Liver (tissue), 3 donors: ENCODE measurements at regions not wholly inside any gene's neighbourhood (a gene's known extent, or its start where the extent isn't known, plus 50 kb on each side); places are given as distances from the start of the nearest gene placed in this dataset.

Experiments used
- ATF3 ChIP-seq: IDR thresholded peaks from 2 replicates; pipeline ENCODE4 v1.6.1; 2016; ENCODE audit warnings: antibody characterized with exemption
- CTCF ChIP-seq: fragments of 150-350 bp; IDR thresholded peaks from 2 replicates; pipeline ENCODE4 v1.5.1; 2017; ENCODE audit warnings: improper control_type of control experiment, low read depth, low read length; ENCODE audit not compliant: missing input control
- FOXA1 ChIP-seq: IDR thresholded peaks from 2 replicates; pipeline ENCODE4 v1.6.1; 2016; ENCODE audit warnings: antibody characterized with exemption
- GABPA ChIP-seq, 2 donors: IDR thresholded peaks in 1 of 2; conservative IDR thresholded peaks in 1 of 2; 2 replicates each; pipeline ENCODE4 v1.6.1; 2016; ENCODE audit warnings: antibody characterized with exemption in 2 of 2, mild to moderate bottlenecking in 1 of 2, moderate library complexity in 1 of 2
- HNF4G ChIP-seq: IDR thresholded peaks from 2 replicates; pipeline ENCODE4 v1.6.1; 2016; ENCODE audit warnings: antibody characterized with exemption
- JUND ChIP-seq, 2 donors: IDR thresholded peaks; 2 replicates each; pipeline ENCODE4 v1.6.1; 2016; ENCODE audit warnings: antibody characterized with exemption in 2 of 2
- MAX ChIP-seq: IDR thresholded peaks from 2 replicates; pipeline ENCODE4 v1.6.1; 2016; ENCODE audit warnings: antibody characterized with exemption
- RAD21 ChIP-seq, 2 donors: IDR thresholded peaks; 2 replicates each; pipeline ENCODE4 v1.6.1; 2016; ENCODE audit warnings: antibody characterized with exemption in 2 of 2, mild to moderate bottlenecking in 2 of 2
- REST ChIP-seq: IDR thresholded peaks from 2 replicates; pipeline ENCODE4 v1.6.1; 2016; ENCODE audit warnings: antibody characterized with exemption, mild to moderate bottlenecking
- RXRA ChIP-seq, 2 donors: IDR thresholded peaks; 2 replicates each; pipeline ENCODE4 v1.6.1; 2017 to 2018; ENCODE audit warnings: antibody characterized with exemption in 2 of 2, mild to moderate bottlenecking in 1 of 2
- SP1 ChIP-seq: IDR thresholded peaks from 2 replicates; pipeline ENCODE4 v1.6.1; 2018; ENCODE audit warnings: antibody characterized with exemption, mild to moderate bottlenecking
- TAF1 ChIP-seq: conservative IDR thresholded peaks from 2 replicates; pipeline ENCODE4 v1.6.1; 2016; ENCODE audit warnings: antibody characterized with exemption, mild to moderate bottlenecking
- ZBTB33 ChIP-seq: IDR thresholded peaks from 2 replicates; pipeline ENCODE4 v1.6.1; 2016; ENCODE audit warnings: antibody characterized with exemption
- donor health status: healthy.
- donor health status: healthy.

GRCh38 chr10:123479640-123480039 lies 186.5 kb upstream of the GPR26 start:
- no peak for TF ChIP-seq CTCF
- TF ChIP-seq GABPA (IDR thresholded peaks at IDR 0.05 in 1 of 2, conservative IDR thresholded peaks at IDR 0.05 in 1 of 2): no peak
- TF ChIP-seq ATF3: no peak
- no peak for TF ChIP-seq TAF1
- TF ChIP-seq RAD21 (IDR thresholded peaks at IDR 0.05): no peak
- TF ChIP-seq RXRA (IDR thresholded peaks at IDR 0.05): no peak
- no peak for TF ChIP-seq ZBTB33
- TF ChIP-seq HNF4G: no peak
- TF ChIP-seq FOXA1: no peak
- no peak for TF ChIP-seq MAX
- TF ChIP-seq SP1: no peak
- no peak for TF ChIP-seq REST
- TF ChIP-seq JUND (IDR thresholded peaks at IDR 0.05): no peak
